Activated CD4-positive, alpha-beta T cell treated with anti-CD3 and anti-CD28 coated beads, Interleukin-2, amount 50 U/mL, for 16 hours (primary cell): ENCODE measurements at regions not wholly inside any gene's neighbourhood (a gene's known extent, or its start where the extent isn't known, plus 50 kb on each side); places are given as distances from the start of the nearest gene placed in this dataset.

Source experiments
- DNase-seq: peaks from one replicate; pipeline ENCODE4 v3.0.0-alpha.2; 2020

DNA sequence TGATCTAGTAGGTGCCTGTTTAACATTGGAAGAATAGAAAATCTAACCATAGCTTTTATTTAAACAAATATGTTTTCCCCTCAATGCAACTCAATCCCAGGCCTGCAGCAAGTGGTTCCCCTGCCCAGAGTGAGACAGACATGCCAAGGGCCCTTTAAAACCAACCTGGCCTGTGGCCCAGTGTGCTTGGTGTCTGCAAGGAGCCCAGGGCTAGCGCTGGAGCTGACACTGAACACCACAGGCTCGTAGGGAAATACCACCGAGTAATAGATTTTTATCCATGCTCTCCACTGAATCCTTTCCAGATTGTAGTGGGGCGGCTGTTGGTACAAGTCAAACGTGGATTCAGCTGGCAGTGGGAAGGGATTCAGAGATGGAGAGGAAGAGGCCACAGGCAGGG is 95.6 kb upstream of the NRXN3 start:
- DNase-seq, result no peak

DNA sequence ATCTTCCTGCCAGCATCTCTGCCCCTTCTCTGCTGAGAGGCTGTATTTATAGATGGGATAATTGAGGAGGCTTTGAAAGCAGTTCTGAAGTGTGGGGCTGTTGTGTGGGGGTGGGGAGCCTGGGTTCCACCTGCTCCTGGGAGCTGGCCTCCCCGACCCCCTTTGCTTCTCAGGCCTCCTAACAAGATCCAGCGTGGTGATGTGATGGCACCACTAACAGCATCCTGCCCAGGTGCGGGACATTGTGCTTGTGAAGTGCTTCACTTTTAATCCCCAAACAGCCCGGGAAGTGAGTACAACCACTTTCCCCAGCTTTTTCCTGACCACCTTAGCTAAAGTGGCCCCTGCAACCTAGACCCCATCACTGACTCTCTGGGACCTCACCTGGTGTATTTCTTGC is 95.1 kb upstream of the NRXN3 start:
- DNase-seq, result no peak

DNA sequence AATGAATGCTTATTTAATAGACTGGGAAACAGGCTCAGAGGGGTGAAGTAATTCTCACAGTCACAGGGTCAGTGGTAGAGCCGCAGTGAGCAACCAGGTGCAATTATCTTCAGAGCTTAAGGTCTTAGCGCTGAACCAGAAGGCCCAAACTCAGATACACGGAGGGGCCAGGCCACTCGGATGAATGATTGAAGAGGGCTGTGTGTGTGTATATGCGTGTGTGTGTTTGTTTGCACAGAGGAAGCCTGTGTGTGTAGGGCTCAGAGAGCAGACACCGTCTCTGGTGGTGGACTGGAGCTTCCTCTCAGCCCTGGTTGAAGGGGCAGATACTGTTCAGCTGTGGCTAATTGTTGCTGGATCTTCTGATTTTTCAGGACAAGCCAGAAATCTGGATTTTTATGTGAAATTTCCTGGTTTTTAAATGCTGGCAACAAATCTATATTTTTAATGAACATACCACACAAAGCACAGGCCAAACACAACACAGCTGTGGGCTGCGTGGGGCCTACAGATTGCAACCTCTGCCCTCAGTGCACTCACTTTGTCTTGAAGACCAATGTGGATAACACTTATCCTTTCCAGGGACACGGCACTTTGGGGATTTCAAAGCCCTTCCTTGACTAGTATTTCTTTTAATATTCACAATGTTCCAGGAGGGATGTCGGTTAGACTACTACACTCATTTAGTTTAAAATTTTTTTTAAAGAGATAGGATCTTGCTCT is 94.5 kb upstream of the NRXN3 start:
- DNase-seq, result no peak

DNA sequence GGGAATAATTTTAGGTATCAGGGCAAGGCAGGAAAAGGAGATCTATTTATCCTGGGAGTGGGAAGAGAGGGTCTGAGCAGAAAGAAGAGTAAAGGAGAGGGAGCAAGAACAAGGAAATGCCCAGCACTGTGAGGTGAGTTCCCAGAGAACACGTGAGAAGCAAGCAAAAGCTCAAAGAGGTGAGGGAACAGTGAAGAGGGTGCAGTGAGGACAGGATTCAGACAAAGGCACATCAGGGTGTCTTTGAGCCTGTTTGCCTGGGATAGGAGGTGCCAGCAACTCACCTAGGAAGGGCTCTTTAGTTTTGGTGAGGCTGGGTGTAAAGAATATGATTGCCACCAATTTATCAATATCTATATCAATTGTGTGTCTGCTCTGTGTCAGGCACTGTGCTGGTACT is 88.9 kb upstream of the NRXN3 start:
- DNase-seq, result no peak

DNA sequence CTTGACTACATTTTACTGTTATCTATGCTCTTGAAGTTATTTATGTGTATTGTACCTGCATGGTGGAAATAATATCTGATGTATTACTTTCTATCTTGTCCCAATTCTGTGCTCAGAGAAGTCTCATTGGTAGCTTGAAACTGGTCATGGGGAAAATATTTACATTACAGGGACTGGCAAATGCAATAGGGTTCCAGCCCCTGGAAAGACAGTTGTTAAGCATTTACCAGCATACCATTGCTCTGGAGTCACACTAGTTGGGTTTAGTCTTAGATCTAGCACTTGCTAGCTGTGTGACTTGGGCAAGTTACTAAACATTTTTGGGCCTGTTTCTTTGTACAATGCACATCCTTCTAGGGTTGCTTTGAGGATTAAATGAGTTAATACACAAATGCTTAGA is 86.3 kb upstream of the NRXN3 start:
- no peak for DNase-seq

DNA sequence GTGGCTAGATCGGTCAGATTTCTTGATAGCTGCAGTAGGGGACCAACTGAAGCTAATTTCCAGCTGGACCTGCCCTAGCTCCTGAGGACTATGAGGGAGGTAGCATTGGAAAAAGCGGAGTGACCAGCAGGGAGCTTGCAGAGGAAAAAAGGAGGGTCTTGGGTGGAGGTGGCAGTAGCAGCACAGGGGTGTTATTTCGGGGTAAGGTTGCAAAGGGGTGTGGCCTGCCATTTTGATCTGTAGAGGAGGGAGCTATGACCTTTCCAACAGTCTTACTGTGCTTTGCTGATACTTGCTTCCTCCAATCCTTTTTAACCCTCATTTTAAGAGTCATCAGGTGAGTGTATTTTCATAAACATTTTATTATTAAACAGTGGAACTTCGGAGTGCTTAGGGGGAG is 83.8 kb upstream of the NRXN3 start:
- DNase-seq, result no peak

DNA sequence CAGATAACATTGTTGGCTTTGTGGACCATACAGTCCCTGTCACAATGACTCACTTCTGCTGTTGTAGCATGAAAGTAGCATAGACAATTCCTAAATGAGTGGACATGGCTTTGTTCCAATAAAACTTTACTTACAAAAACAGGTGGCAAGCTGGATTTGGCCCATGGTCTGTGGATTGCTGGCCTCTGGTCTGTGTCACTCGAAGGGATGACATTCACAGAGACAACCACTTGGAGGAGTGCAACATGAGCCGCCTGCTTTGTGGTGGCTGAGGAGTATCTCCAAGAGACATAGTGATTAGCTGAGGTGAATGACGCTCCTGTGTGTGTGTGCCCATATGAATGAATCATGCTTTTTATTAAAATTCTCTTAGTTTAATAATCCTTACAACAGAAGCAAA is 81.3 kb upstream of the NRXN3 start:
- no peak for DNase-seq

- DNase-seq, result no peak
Measured at GRCh38 chr14:78090864-78091263, 79.3 kb upstream of the NRXN3 start.

DNA sequence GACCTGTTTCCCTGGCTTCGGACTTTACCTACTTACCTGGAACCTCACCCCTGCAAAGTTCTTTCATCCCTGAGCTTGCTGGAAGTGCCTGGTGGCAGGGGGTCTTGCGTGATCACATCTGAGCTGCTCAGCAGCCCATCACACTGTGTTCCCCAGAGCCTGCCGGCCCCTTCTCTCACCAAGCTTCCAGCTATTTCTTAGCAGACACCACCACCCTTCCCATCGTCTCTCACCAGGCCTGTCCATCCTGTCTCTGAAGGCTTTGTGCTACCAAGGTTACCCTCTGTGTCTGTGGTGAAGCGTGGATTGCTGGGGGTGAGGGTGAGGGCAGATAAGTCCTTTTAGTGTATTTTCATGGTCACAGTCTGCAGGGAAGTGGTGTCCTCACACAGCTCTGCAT is 78.8 kb upstream of the NRXN3 start:
- DNase-seq, result no peak

DNA sequence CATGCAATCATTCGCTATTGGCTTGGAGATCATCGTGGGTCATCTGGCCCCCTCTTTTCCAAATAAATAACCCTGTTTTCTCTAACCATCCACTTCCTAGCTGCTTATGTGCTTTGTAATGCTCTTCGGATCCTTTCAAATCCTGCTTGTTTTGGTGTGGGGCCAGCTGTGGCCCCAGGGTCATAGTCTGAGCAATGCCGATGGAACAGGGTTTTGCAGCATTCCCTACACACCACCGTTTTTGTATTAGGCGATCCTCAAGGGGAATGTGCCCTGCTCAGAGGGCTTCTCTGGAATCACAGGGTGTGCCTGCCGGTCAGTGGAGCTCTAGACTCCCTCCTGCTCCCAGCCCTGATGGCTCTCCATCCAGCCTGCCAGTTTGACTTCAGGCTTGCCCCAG is 78.1 kb upstream of the NRXN3 start:
- DNase-seq, result no peak

GRCh38 chr14:78103271-78103670 is 66.9 kb upstream of the NRXN3 start:
- DNase-seq, result no peak

GRCh38 chr14:78104160-78104559 is 66.0 kb upstream of the NRXN3 start:
- no peak for DNase-seq

- DNase-seq, result no peak
Measured at GRCh38 chr14:78104655-78105054, 65.5 kb upstream of the NRXN3 start.

DNA sequence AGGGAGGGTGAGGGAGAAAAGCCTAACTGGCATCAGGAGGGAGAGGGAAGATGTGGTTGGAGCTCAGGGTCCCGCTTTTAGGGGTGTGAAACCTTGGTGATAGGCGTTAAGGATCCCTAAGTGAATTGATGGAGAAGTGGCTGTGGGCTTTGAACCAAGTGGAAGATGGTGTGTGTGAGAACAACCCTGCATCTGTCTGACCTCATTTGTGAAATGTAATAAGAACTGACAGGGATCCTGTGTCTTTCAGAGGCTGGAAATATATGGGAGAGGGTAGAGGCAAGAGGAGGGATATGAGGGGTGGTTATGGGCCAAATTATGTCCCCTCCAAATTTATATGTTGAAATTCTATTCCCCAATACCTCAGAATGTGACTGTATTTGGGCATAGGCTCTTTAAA is 63.8 kb upstream of the NRXN3 start:
- DNase-seq, result no peak

- DNase-seq, result no peak
Measured at GRCh38 chr14:78107166-78107565, 63.0 kb upstream of the NRXN3 start.

DNA sequence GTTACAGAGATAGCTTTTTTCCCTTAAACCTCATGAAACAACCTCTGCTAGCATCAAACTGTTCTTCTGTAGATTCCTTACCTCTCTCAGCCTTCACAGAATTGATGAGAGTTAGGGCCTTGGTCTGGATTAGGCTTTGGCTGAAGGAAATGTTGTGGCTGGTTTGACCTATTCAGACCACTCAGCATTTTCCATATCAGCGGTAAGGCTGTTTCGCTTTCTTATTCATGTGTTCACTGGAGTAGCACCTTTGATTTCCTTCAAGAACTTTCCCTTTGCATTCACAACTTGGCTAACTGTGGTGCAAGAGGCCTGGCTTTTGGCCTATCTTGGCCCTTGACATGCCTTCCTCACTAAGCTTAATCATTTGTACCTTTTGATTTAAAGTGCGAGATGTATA is 50.7 kb upstream of the NRXN3 start:
- DNase-seq, result no peak
